SK-N-MC (cell line): ENCODE measurements at regions not wholly inside any gene's neighbourhood (a gene's known extent, or its start where the extent isn't known, plus 50 kb on each side); places are given as distances from the start of the nearest gene placed in this dataset.
"Not testable (repeated sequence)": the region's sequence is repeated elsewhere in the genome, so short reads cannot be mapped to it uniquely, and the experiment has no call there.

Source experiments
- DNase-seq: peaks from one replicate; pipeline ENCODE4 v3.0.0-alpha.2; 2011; ENCODE audit warnings: low read depth, low spot score
- H3K27ac ChIP-seq: fragments of 200-600 bp; sonication (generic); 2 replicates; pipeline ENCODE4 v1.5.1; 2016; ENCODE audit warnings: mixed run types
- H3K36me3 ChIP-seq: fragments of 200-600 bp; sonication (generic); 2 replicates; pipeline ENCODE4 v1.6.1; 2017; ENCODE audit warnings: antibody characterized with exemption, low read length, mixed read lengths; ENCODE audit not compliant: insufficient read depth
- H3K4me3 ChIP-seq: fragments of 200-600 bp; sonication (generic); 2 replicates; pipeline ENCODE4 v1.5.1; 2016
- H3K9ac ChIP-seq: fragments of 200-600 bp; sonication (generic); 2 replicates; pipeline ENCODE4 v1.8.0; 2017; ENCODE audit warnings: mixed run types, mixed read lengths; ENCODE audit not compliant: insufficient read length
- H3K9me3 ChIP-seq: fragments of 200-600 bp; sonication (generic); 2 replicates; pipeline ENCODE4 v1.6.1; 2017; ENCODE audit warnings: low read depth, mild to moderate bottlenecking, antibody characterized with exemption, low read length, moderate library complexity, mixed read lengths
- EZH2 ChIP-seq: fragments of 200-600 bp; sonication (generic); IDR thresholded peaks from one replicate; pipeline ENCODE4 v1.6.1; 2017; ENCODE audit warnings: antibody characterized with exemption
- FOXP2 ChIP-seq: optimal IDR thresholded peaks from 2 replicates; pipeline ENCODE3; 2011; ENCODE audit warnings: mild to moderate bottlenecking, moderate library complexity; ENCODE audit not compliant: insufficient read depth; ENCODE audit errors: extremely low read length, control extremely low read depth
- POLR2AphosphoS5 ChIP-seq: IDR thresholded peaks from 2 replicates; pipeline ENCODE4 v1.6.1; 2012; ENCODE audit warnings: mild to moderate bottlenecking, low read depth, low read length, borderline replicate concordance

GRCh38 chr4:18698119-18698883 lies 676.7 kb upstream of the LCORL start:
- no peak for DNase-seq
- no peaks in the 10 kb centered on the region for H3K36me3 ChIP-seq
- TF ChIP-seq POLR2AphosphoS5 = no peak
- TF ChIP-seq EZH2 = no peak
- TF ChIP-seq FOXP2 = no peak
- no peak overlapping the region for H3K4me3 ChIP-seq
- H3K27ac ChIP-seq = no peak overlapping the region
- no peaks in the 10 kb centered on the region for H3K9me3 ChIP-seq
- no peak overlapping the region for H3K9ac ChIP-seq

DNA sequence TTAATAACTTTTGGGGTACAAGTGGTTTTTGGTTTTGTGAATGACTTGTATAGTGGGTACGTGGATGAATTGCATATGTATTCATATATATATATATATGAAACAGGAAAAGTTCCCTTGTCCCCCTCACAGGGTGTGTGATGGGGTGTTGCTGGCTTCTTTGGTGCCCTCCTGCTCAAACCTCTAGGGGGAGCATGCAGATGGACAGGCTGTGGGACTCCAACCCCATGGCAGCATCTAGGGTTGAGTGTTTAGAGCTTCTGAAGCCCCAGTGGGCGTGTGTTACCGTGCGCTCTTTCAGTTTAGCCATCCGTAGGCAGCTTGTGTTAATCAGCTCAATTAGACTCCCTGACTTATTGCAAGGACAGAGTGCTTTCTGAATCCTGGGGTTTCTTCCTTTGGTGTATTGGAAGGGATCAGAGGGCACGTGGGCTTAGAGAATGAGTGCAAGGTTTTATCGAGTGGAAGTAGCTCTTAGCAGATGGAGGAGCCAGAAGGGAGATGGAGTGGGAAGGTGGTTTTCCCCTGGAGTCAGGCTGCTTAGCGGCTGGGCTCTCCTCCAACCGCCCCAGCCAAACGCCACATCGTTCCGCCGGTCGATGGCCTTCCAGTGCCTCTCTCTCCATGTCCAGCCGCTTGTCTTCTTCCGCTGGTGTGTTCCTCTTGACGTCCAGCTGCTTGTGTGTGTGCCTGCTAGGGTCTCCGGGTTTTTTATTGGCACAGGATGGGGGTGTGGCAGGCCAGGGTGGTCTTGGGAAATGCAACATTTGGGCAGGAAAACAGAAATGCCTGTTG lies 674.4 kb upstream of the LCORL start:
- no peak overlapping the region for H3K27ac ChIP-seq
- no peak overlapping the region for H3K9ac ChIP-seq
- TF ChIP-seq FOXP2 (no peak), POLR2AphosphoS5 (no peak), EZH2 (no peak)
- H3K9me3 ChIP-seq = no peaks in the 10 kb centered on the region
- no peaks in the 10 kb centered on the region for H3K36me3 ChIP-seq
- H3K4me3 ChIP-seq = no peak overlapping the region
- no peak for DNase-seq

GRCh38 chr4:18691431-18692200 lies 670.1 kb upstream of the LCORL start:
- no peak overlapping the region for H3K4me3 ChIP-seq
- no peak overlapping the region for H3K9ac ChIP-seq
- TF ChIP-seq POLR2AphosphoS5 = no peak
- TF ChIP-seq FOXP2 = no peak
- no peak for TF ChIP-seq EZH2
- H3K9me3 ChIP-seq = no peaks in the 10 kb centered on the region
- no peak for DNase-seq
- H3K36me3 ChIP-seq = no peaks in the 10 kb centered on the region
- no peak overlapping the region for H3K27ac ChIP-seq

DNA sequence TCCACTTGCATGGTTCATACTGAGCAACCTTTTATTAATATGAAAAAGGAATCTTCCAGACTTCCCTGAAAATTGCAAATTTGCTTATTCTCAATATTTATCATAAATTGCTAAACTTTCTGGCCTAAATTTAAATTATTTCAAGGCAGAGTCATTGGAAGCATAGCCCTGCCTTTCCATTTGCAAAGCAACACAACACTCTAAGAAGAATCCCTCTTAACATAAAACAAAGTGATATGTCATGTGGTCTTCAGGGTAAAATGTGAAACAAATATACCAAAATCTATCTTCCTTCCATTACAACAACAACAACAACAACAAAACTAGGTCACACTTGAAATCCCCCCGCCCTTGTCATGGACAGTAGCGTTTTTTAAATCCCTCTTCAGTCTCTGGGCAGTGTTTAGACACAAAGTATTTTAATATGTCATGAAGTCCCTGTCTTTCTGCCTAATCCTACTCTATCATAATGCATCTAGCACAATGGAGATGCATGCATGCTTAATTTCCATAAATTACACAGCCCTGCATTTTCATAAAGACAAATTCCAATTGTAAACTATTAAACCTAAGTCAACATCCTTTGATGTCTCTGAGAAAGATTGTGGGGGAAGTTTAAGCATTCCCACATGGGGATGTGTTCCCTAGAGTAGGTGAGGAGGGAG lies 668.9 kb upstream of the LCORL start:
- DNase-seq = no peak
- Histone ChIP-seq H3K4me3 (no peak overlapping the region), H3K9ac (no peak overlapping the region), H3K9me3 (no peaks in the 10 kb centered on the region), H3K36me3 (no peaks in the 10 kb centered on the region), H3K27ac (no peak overlapping the region)
- TF ChIP-seq POLR2AphosphoS5 (no peak), FOXP2 (no peak), EZH2 (no peak)

DNA sequence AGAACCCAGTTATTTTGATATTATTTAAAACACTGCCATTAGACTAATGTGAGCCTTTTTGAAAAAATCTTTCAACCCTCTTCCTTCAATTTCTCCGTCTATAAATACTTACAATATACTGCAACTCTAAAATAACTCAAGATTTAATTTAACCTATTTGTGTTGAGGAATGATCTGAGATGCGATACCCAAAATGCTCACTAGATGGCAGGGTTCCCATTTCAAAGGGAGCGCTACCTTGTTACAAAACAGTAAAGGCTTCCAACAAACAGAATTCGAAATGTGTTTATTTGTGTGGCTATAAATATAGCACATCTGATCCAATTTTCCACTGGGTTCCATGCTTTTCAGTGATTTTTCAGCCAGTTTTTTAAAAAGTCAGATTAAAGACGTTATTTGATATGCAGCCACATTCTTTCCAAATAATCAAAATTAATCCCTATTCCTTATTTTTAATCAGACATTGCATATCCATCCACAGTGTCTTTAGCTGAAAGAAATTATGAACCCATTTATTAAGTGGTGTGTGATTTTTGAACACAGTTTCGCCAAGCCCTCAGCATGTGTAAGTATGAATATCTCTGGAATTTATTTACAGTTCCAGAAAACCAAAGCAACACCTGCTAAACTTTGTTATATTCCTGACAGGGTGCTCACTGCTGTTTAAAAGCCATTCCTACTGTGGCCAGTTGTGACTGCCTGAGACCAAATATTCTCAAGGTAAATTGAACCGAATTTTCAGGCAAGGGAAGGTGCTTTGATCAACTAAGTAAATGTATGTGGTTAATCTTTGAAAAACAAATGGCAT lies 668.0 kb upstream of the LCORL start:
- H3K27ac ChIP-seq = no peak overlapping the region
- no peak overlapping the region for H3K9ac ChIP-seq
- DNase-seq = peak; percentile 28
- H3K9me3 ChIP-seq = no peaks in the 10 kb centered on the region
- H3K36me3 ChIP-seq = no peaks in the 10 kb centered on the region
- TF ChIP-seq FOXP2 (no peak), POLR2AphosphoS5 (no peak), EZH2 (no peak)
- no peak overlapping the region for H3K4me3 ChIP-seq

DNA sequence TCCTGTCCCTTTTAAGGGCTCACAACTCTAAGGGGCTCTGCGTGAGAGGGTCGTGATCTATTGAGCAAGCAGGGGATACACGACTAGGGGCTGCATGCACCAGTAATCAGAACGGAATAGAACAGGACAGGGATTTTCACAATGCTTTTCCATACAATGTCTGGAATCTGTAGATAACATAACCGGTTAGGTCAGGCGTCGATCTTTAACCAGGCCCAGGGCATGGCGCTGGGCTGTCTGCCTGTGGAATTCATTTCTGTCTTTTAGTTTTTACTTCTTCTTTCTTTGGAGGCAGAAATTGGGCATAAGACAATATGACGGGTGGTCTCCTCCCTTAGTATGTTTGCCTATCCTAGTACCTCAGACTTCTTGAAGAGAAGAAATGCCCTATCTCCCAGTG lies 666.8 kb upstream of the LCORL start:
- not testable (repeated sequence) for H3K9me3 ChIP-seq, DNase-seq, H3K4me3 ChIP-seq, H3K27ac ChIP-seq, H3K9ac ChIP-seq, H3K36me3 ChIP-seq

- DNase-seq = no peak
- no peak overlapping the region for H3K4me3 ChIP-seq
- no peak for TF ChIP-seq POLR2AphosphoS5
- no peak for TF ChIP-seq EZH2
- TF ChIP-seq FOXP2 = no peak
- no peaks in the 10 kb centered on the region for H3K9me3 ChIP-seq
- H3K9ac ChIP-seq = no peak overlapping the region
- no peak overlapping the region for H3K27ac ChIP-seq
- H3K36me3 ChIP-seq = no peaks in the 10 kb centered on the region
Observed at GRCh38 chr4:18686338-18687037, 664.9 kb upstream of the LCORL start.
